Progenitor cell of endocrine pancreas (in vitro differentiated cells): ENCODE measurements at regions not wholly inside any gene's neighbourhood (a gene's known extent, or its start where the extent isn't known, plus 50 kb on each side); places are given as distances from the start of the nearest gene placed in this dataset.

Source experiments
- DNase-seq: peaks from one replicate; pipeline ENCODE4 v3.0.0; 2021; ENCODE audit warnings: low spot score; ENCODE audit not compliant: unreplicated experiment
- H3K27ac Mint-ChIP-seq: 2 replicates; pipeline ENCODE4 v1.8.0; 2021; ENCODE audit warnings: mild to moderate bottlenecking, moderate library complexity, mixed read lengths
- H3K27me3 Mint-ChIP-seq: 2 replicates; pipeline ENCODE4 v1.8.0; 2021; ENCODE audit warnings: mixed read lengths
- H3K36me3 Mint-ChIP-seq: 2 replicates; pipeline ENCODE4 v1.8.0; 2022; ENCODE audit warnings: mixed read lengths; ENCODE audit not compliant: insufficient read depth
- H3K4me1 Mint-ChIP-seq: 2 replicates; pipeline ENCODE4 v1.8.0; 2021; ENCODE audit warnings: low read depth, mixed read lengths
- H3K4me3 Mint-ChIP-seq: 2 replicates; pipeline ENCODE4 v1.8.0; 2021; ENCODE audit warnings: low read depth, mild to moderate bottlenecking, moderate library complexity, mixed read lengths
- H3K9me3 Mint-ChIP-seq: 2 replicates; pipeline ENCODE4 v1.8.0; 2021; ENCODE audit warnings: low read depth, mixed read lengths
- CTCF ChIP-seq: fragments of 200-600 bp; sonication (generic); IDR thresholded peaks from one replicate; pipeline ENCODE4 v1.5.0; 2021; ENCODE audit warnings: antibody characterized with exemption, mild to moderate bottlenecking; ENCODE audit not compliant: unreplicated experiment

GRCh38 chr2:82986899-82987298, 1472.2 kb downstream of the SUCLG1 start:
- Mint-ChIP-seq H3K27ac (no peak overlapping the region), H3K27me3 (no peaks in the 10 kb centered on the region), H3K4me1 (no peaks in the 10 kb centered on the region), H3K9me3 (peaks cover 3% of the 10 kb centered on the region), H3K36me3 (no peaks in the 10 kb centered on the region), H3K4me3 (no peak overlapping the region)
- no peak for DNase-seq
- no peak for TF ChIP-seq CTCF

- Mint-ChIP-seq H3K4me3 (no peak overlapping the region), H3K27me3 (no peaks in the 10 kb centered on the region)
Measured at GRCh38 chr2:82985572-82986197, 1473.4 kb downstream of the SUCLG1 start.

GRCh38 chr2:82968358-82968757, 1490.7 kb downstream of the SUCLG1 start:
- Mint-ChIP-seq H3K27me3 (no peaks in the 10 kb centered on the region), H3K9me3 (peaks cover 6% of the 10 kb centered on the region), H3K27ac (no peak overlapping the region), H3K4me3 (no peak overlapping the region), H3K36me3 (no peaks in the 10 kb centered on the region), H3K4me1 (no peaks in the 10 kb centered on the region)
- no peak for DNase-seq
- TF ChIP-seq CTCF, result no peak

More at GRCh38 chr2:82985572-82986197, 1473.4 kb downstream of the SUCLG1 start:
- TF ChIP-seq CTCF, result no peak
- no peaks in the 10 kb centered on the region for H3K36me3 Mint-ChIP-seq
- H3K4me1 Mint-ChIP-seq, result no peaks in the 10 kb centered on the region
- no peak overlapping the region for H3K27ac Mint-ChIP-seq
- peaks cover 5% of the 10 kb centered on the region for H3K9me3 Mint-ChIP-seq
- no peak for DNase-seq

GRCh38 chr2:82964341-82964740, 1494.7 kb downstream of the SUCLG1 start:
- H3K4me1 Mint-ChIP-seq, result no peaks in the 10 kb centered on the region
- no peak for TF ChIP-seq CTCF
- H3K27me3 Mint-ChIP-seq, result no peaks in the 10 kb centered on the region
- no peak for DNase-seq
- no peak overlapping the region for H3K27ac Mint-ChIP-seq
- peaks cover 6% of the 10 kb centered on the region for H3K9me3 Mint-ChIP-seq
- no peaks in the 10 kb centered on the region for H3K36me3 Mint-ChIP-seq
- no peak overlapping the region for H3K4me3 Mint-ChIP-seq

GRCh38 chr2:82959727-82960126, 1499.4 kb downstream of the SUCLG1 start:
- Mint-ChIP-seq H3K27me3 (no peaks in the 10 kb centered on the region), H3K27ac (no peak overlapping the region), H3K4me1 (no peaks in the 10 kb centered on the region), H3K36me3 (no peaks in the 10 kb centered on the region), H3K9me3 (peaks cover 6% of the 10 kb centered on the region), H3K4me3 (no peak overlapping the region)
- TF ChIP-seq CTCF, result no peak
- no peak for DNase-seq
